Stimulated activated CD8-positive, alpha-beta memory T cell treated with anti-CD3 and anti-CD28 coated beads, Interleukin-15, amount 100 ng/mL, for 1 hour (primary cell): ENCODE measurements at regions not wholly inside any gene's neighbourhood (a gene's known extent, or its start where the extent isn't known, plus 50 kb on each side); places are given as distances from the start of the nearest gene placed in this dataset.
"Not testable (repeated sequence)": the region's sequence is repeated elsewhere in the genome, so short reads cannot be mapped to it uniquely, and the experiment has no call there.

Experiments used
- DNase-seq: peaks from one replicate; pipeline ENCODE4 v3.0.0-alpha.2; 2020; ENCODE audit warnings: low read depth

DNA sequence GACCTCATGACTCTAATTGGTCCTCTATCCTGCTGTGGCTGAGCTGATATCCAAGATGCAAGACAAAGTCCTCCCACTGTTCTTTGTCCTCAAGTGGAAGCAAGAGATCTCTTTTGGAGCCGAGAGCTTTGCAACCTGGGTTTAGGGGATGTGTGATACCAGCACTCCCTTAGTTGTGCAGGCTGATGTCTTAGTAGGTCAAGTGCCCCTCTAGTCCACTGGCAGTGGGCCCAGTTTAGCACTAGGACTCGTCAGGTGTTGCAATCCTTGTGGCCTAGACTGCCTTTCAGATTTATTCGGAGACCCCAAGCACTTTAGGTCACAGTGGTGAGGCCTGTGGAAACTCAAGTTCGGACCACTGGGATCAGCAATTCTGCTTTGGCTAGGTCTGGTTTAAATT is 64.0 kb downstream of the GPRASP3 start:
- DNase-seq = no peak

DNA sequence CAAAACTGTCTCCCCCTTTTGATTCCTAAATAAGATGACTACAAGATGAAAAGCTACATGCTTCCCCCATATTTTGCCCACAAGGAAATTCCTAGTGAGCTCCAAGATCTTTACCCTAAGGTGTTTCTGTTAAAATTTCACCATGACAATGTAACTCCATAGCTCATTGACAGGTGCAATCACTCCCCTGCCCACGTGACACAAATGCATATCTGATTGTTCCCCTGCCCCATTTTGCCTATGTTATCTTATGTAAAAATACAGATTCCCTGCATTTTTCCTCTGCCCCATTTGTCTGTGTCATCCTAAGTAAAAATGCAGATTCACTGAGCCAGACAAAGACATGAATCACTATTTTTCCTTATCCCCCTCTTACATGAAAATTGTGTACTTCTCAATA is 66.7 kb downstream of the GPRASP3 start:
- no peak for DNase-seq

DNA sequence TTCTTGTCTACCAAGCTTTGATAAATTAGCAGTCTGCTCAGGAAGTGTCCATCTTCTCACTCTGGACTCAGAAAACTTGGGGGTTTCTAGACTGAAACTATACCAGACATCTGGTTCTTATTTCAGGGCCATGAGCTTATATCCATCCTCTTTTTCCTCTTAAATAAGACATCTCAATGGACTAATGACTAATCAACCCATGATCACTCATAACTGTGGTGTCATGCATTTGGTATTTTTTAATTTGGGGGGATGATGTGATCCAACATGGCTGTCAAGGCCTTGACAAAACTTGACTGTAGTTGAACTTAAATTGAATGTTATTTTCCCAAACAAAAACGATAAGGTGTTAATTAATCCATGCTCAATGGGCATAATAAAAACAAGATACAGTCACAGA is 87.8 kb downstream of the GPRASP3 start:
- DNase-seq = no peak

DNA sequence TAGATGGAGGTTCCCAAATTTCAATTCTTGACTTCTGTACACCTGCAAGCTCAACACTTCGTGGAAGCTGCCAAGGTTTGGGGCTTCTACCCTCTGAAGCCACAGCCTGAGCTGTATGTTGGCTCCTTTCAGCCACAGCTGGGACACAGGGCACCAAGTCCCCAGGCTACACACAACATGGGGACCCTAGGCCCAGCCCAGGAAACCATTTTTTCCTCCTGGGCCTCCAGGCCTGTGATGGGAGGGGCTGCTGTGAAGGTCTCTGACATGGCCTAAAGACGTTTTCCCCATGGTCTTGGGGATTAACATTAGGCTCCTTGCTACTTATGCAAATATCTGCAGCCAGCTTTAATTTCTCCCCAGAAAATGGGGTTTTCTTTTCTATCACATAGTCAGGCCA is 97.7 kb downstream of the GPRASP3 start:
- DNase-seq = not testable (repeated sequence)

DNA sequence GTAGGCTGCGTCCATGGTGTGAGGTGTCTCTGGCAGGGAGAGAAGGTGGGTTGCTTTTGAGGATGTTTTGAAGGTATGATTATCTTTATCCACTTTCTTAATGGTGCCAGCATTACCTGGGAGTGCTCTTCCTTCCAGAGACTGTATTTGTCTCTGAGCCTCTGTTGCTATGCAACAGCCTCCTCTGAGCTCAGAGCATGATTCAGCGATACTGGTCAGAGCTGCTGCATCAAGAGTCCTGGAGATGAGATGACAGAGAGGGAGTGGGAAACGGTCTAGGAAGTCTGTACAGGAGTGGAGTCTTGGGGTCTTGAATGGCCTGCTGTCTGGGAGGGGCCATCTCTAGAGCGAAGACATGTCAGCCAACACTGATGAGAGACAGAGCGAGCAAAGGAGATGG is 104.4 kb upstream of the RAB40AL start:
- DNase-seq = no peak

DNA sequence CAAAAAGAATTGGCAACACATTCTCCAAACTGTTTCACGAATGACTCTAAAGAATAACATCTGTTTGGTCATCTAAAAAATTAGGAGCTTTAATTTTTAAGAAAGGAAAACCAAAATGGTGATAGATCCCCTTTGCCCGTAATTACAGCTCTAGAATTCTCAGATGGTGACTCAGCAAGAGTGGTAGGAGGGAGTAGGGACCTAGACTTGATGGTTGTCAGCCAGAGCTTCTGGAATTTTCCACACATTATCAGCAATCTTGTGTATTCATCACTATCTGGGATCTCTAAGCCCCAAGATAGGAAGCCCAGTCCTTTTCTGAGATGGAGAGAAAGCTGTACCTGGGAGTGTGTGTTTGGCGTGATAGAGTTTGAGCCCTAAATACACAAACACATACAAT is 103.9 kb upstream of the RAB40AL start:
- no peak for DNase-seq

DNA sequence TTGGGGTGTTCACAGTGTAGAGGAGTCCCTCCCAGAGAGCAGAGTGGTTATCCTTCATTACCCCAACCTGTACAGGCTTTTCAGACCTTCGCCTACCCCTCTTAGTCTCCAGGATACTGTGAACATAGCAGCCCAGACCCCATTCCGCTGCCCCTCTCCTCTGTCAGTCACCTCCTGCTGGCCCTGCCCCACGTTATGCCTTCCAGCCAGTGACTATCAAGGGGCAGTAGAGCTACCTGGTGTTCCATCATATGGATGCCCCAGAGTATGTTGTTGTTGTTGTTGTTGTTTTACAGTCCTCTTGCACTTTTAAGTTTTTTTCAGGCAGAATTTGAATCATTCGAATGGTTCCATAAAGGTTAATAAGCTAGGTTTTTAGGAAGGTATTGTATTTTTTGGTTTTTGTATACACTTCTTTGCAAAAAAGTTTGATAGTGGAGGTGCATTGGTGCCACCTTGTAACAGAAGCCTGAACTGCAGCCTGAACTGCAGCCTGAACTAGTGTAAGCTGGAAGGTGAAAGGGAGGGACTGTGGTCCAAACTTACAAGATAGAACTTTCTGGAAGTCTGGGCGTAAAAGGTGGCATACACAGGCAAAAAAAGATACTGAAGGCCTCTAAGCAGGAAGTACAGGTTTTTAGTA is 101.4 kb upstream of the RAB40AL start:
- no peak for DNase-seq

DNA sequence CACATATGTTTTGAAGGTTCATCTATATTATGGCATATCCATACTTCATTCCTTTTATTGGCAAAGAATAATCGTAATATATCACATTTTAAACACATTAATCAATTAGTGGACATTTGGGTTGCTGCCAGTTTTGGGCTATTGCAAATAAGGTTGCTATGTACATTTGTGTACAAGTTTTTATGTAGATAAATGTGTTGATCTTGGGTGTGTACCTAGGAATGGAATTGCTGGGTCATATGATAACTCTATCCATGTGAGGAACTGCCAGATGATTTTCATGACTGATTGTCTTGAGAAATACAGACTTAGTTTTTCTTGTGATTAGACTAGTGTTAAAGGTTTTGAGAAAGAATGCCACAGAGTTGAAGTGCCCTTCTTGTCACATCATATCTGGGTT is 99.2 kb upstream of the RAB40AL start:
- no peak for DNase-seq

DNA sequence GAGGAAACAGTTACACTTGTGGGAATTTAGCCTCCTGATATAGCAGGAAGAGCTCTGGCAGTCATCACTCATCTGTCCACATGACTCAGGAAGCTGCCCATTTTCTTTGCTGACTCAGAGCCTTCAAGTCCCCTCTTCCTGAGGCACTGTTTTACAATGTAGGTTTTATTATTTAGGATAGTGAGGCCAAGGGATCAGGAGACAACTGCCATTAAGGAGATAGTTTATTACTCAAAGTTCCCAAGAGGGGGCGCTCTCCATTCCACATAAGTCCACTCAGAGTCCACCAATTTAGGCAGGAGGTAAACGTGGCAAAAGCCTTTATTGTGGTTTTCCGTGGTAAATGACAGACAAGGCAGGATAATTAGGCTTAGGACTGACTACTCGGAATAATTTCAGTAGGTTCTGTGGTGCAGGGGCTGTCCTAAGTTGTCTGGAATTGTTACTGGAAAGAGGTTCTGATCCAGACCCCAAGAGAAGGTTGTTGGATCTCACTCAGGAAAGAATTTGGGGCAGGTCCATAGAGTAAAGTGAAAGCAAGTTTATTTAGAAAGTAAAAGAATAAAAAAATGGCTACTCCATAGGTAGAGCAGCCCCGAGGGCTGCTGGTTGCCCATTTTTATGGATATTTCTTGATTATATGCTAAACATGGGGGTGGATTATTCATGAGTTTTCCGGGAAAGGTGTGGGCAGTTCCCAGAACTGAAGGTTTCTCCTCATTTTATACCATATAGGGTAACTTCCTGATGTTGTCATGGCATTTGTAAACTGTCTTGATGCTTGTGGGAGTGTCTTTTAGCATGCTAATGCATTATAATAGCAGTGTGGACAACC is 96.0 kb upstream of the RAB40AL start:
- no peak for DNase-seq

DNA sequence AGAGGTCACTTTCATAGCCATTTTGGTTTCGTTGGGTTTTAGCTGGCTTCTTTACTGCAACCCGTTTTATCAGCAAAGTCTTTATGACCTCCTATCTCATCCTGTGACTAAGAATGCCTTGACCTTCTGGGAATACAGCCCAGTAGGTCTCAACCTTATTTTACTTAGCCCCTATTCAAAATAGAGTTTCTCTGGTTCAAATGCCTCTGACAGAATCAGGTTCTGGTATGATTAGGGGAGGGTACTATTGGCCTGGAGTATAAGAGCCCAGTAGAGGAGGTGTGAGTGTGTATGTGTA is 95.4 kb upstream of the RAB40AL start:
- DNase-seq = no peak

DNA sequence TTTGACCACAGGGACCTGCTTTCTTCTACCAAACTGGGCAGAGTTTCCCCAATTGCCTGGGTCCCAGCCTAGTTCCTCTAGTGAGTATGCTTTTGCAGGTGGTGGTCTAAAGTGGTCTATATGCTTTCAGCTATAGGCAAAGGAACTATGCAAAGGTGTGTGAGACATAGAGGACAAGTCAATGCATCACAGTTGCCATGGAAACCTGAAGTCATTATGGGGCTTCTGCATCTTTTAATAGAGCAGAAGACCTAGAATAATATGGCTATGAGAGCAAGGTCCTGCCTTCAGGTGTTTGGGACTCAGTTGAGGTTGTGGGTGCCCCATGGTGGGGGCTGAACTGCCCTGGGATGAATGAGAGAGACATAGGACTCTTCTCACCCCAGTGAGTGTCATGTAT is 92.1 kb upstream of the RAB40AL start:
- no peak for DNase-seq

DNA sequence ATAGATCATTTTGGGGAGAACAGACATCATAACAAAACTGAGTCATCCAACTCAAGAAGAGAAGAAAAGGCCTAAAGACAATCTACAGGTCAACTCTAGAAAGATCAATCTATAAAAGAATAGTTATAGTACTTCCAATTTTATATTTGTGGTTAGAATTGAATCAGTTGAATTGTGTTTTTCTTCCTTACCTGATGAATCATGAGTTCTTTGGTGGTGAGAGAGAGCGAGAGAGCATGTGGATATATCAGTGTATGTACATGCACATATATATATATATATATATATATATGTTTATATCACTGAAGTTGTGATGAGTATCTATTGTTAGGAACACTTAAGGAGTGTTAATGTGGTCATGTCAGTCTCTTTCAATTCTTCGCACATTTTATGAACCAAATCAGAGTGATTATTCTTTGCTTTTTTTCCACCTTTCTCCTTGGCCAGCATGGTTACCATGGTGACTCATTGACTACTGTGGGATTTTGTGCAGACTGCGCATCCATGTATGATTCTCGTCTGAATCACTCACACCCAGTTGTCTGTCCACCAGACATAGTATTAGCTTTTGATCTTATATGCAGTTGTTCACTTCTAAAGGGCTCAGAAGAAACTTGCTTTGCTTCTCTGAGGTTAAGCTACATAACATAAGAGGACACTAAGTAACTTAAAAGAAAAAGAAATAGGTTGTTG is 90.4 kb upstream of the RAB40AL start:
- no peak for DNase-seq

DNA sequence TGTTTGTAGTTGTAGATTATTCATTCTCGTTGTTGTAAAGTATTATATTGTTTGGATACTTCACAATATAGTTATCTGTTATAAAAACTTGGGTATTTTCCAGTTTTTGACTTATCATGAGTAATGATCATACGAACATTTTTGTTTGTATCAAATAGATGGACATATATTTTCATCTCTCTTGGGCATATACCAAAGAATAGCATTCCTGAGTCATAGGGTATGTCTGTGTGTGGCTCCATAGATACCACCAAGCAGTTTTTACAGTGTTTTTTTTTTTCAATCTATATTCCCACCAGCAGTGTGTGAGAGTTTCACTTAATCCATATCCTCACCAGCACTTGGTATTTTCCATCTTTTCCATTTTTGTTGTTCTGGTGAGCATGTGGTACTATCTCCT is 89.7 kb upstream of the RAB40AL start:
- no peak for DNase-seq

DNA sequence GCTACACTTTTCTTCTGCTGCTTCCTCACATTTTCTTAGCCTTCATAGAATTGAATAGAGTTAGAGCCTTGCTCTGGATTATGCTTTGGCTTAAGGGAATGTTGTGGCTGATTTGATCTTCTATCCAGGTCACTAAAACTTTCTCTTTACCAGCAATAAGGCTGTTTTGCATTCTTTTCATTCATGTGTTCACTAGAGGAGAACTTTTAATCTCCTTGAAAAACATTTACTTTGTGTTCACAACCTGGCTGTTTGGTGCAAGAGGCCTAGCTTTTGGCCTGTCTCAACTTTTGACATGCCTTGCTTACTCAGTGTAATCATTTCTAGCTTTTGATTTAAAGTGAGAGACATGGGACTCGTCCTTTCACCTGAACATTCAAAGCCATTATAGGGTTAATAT is 87.7 kb upstream of the RAB40AL start:
- DNase-seq = no peak

DNA sequence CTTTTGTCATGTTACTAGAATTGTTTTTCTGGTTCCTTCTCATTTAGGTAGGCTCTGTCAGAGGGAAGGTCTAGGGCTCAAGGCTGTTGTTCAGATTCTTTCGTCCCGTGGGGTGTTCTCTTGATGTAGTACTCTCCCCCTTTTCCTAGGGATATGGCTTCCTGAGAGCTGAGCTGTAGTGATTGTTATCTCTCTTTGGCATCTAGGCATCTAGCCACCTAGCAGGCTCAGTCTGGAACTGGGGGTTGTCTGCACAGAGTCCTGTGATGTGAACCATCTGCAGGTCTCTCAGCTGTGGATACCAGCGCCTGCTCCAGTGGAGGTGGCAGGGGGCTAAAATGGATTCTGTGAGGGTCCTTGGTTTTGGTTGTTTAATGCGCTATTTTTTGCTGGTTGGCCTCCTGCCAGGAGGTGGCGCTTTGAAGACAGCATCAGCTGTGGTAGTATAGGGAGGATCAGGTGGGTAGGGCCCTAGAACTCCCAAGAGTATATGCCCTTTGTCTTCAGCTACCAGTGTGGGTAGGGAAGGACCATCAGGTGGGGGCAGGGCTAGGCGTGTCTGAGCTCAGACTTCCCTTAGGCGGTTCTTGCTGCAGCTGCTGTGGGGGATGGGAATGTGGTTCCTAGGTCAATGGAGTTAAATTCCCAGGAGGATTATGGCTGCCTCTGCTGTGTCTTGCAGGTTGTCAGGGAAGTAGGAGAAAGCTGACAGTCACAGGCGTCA is 78.1 kb upstream of the RAB40AL start:
- not testable (repeated sequence) for DNase-seq

DNA sequence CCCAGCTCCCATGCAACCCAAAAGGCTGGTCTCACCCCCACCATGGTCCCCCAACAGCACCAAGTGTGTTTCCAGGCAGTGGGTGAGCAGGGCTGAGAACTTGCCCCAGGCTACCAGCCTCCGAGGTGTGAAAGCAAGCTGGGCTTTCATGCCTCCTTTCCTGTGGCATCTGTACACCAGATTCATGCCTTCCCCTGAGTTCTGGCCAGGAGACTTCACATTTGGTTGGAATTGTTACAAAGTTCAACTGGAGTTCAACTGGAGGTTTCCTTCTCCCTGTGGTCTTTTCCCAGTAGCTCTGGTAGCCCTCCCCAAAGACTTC is 77.6 kb upstream of the RAB40AL start:
- no peak for DNase-seq

DNA sequence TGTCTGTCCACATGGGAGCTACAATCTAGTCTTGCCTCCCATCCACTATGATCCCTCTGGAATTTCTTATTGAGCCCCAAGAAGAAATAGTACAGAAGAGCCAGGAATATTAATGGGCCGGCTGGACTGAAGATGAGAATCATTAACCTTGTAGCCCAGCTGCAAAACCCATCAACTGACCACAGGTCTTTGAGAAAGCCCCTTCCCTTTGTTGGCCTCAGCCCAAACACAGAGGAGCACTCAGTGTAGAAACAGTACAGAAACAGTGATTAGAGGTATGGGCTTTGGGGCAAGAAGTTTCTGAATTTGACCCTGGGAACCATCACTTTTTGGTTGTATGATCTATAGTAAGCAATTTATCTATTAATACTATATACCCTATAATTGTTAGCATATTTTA is 76.8 kb upstream of the RAB40AL start:
- DNase-seq = no peak

DNA sequence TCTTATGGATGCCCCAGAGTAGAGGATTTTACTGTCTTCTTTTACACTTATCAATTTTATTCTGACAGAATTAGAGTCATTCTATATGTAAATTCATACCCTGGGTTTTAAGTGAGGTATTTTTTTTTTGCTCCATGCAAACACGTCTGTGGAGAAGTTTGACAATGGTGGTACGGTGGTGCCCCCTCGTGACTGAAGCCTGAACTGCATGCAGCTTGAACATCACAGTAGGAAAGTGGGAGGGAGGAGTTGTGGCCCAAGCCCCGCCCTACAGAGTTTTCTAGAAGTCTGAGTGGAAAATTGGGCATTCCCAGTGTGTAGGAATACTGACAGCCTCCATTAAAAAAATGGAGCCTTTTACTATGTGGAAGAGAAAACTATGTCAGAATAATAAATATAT is 73.3 kb upstream of the RAB40AL start:
- DNase-seq = peak; percentile 70

DNA sequence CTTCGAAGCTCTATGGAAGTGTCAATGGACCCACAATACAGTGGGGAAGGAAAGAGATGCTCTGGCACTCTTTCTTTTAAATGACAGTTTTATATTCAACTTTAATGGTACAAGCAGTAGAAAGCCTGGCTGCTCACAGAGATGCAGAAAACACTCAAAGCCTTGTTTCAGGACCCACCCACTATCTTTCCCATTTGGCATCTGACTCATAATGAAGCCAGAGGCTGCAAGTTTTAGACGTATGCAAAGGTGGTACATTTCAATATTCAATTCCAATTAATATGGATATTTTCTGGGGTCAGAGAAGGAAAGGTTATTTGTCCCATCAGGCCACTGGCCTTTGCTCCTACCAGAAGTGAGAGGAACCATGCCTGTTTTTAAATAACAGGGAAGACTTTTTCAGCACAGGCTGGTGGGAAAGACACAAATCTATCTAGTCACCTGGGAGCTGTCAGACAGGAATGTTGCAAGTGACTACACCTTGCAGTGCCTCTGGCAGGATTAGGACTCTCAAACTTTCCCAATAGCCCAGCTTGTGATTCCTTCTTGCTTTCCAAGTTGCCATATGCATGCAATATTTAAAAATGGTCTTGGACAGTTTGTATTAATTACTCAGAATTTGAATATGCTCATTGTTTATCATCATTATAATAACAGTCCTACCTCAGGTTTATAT is 70.0 kb upstream of the RAB40AL start:
- no peak for DNase-seq

DNA sequence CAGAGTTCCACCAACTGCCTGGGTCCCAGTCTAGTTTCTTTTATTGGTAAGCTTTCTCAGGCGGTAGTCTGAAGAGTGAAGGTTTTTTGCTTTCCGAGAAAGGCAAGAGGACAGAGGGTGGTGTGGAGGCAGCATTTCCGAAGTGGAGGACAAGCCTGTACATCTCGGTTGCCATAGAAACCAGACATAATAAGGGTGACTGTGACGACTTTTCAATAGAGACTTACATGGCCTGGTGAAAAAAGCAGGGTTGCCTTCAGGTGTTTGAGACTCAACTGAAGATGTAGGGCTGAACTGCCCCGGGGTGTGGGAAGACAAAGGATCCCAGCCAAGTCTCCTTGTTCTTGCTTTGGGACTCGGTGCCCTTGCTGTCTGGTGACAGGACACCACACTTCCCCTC is 53.6 kb upstream of the RAB40AL start:
- no peak for DNase-seq
